ENCODE measurements at regions not wholly inside any gene's neighbourhood (a gene's known extent, or its start where the extent isn't known, plus 50 kb on each side); places are given as distances from the start of the nearest gene placed in this dataset.

GRCh38 chr20:24305371-24305770 lies 164.1 kb upstream of the SYNDIG1 start:
- TF ChIP-seq CTCF (IDR thresholded peaks at IDR 0.05): no peak
- TF ChIP-seq POLR2AphosphoS5 (IDR thresholded peaks at IDR 0.05): no peak
- no peak for TF ChIP-seq POLR2A (IDR thresholded peaks at IDR 0.05)

Measured in sigmoid colon (tissue), 4 donors.